GM19023 (cell line): ENCODE measurements at regions not wholly inside any gene's neighbourhood (a gene's known extent, or its start where the extent isn't known, plus 50 kb on each side); places are given as distances from the start of the nearest gene placed in this dataset.
"Not testable (repeated sequence)": the region's sequence is repeated elsewhere in the genome, so short reads cannot be mapped to it uniquely, and the experiment has no call there.

ENCODE experiments used
- ATAC-seq: cut with Tn5 transposase; IDR thresholded peaks from one replicate; pipeline ENCODE4 v1.9.1; 2021; ENCODE audit warnings: mild to moderate bottlenecking, moderate library complexity; ENCODE audit not compliant: unreplicated experiment

DNA sequence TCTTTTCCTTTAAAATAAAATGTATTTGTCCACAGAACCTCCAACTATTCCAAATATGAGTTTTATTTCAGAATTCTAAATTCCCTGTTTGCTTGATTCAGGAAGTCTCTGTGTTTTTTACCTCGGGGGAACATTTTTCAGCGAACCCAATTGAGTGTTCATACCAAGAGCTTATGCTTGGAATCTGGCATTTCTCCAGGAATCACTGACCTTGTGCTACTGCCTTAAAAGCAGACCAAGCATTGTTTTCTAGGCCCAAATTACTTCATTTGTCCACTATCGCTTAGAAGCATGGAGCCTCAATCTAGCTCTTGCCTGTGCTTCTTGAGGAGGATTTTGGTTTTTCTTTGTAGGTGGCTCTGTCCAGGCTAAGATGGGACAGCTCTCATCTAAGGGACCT is 59.4 kb downstream of the EBLN1 start:
- ATAC-seq, result no peak

DNA sequence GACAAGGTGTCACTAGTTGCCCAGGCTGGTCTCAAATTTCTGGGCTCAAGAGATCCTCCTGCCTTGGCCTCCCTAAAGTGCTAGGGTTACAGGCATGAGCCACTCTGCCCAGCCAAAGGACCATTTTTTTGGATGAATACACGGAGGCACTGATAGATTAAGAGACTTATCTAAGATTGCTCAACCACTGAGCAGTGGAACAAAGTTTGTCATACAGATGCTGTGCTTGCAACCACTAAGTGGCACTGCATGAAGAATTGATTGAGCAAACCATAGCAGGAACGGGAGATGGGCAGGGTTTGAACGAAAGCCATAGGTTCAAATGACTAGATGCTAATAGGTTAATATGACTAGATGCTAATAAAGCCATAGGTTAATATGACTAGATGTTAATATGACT is 61.1 kb downstream of the EBLN1 start:
- ATAC-seq, result no peak

DNA sequence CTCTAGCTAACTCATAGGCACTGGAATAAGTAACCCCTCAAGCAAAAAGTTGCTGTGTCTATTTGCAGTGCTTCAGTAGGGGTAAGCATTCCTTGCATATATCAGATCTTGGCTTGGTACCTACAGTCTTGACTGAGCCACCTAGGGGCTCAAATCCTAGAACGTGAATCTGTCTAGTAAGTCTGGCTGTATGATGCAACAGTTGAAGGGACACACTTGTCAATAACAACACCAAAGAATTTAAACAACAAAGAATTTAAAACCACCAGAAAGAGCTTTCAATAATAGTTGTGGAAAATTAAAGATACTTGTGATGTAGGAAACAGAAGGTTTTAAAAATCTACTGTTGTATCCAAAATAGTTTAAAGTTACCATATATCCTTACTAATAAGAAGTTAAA is 65.4 kb downstream of the EBLN1 start:
- ATAC-seq, result no peak

DNA sequence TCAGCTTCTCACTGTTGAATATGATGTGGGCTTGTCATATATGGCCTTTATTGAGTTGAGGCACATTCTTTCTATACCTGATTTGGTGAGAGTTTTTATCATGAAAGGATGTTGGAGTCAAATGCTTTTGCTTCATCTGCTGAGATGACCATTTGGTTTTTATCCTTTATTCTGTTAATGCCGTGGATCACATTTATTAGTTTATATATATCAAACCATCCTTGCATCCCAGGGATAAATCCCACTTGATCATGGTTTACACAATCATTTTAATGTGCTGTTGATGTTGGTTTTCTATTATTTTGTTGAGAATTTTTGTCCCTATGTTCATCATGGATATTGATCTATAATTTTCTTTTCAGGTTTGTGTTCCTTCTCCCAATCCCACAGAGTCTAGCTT is 67.0 kb downstream of the EBLN1 start:
- ATAC-seq, result no peak

GRCh38 chr10:22148961-22149360 is 68.9 kb downstream of the EBLN1 start:
- ATAC-seq, result no peak

- ATAC-seq, result not testable (repeated sequence)
These were observed 71.9 kb downstream of the EBLN1 start for GRCh38 chr10:22145873-22146272.

DNA sequence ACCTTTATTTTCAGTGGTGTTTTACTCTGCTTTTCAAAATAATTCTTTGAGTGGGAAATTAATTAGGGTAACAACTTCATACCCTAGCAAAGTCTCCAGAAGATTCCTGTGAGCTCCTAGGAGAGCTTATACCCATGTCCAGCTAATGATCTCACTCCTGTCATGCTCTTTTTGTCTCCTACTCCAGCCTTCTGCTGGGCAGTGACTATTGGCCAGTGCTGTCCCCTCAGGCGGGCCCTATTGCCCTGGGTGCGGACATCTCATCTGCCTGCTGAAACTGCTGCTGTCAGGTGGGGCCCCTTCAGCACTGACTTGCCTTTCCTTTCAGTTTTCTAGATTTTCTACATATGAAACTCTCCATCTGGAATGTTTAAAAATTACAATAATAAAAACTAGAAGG is 80.3 kb downstream of the EBLN1 start:
- ATAC-seq, result no peak

DNA sequence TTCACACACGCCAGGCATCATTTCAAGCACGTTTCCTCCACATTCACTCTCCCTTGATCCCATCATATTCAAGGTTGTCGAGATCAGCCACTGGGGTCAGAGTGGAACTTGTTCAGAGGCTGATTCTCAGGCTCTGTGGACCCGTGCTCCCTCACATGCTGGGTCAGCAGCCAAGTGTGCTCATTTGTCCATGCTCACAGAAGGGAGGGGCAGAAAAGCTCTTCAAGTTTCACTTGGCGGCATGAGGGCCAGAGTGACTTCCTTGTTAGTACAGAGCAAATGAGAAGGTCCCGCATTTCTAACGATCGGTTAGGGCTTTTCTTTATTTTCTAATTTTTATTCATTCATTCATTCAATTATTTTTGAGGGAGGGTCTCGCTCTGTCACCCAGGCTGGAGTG is 82.2 kb downstream of the EBLN1 start:
- ATAC-seq, result no peak

- ATAC-seq, result peak; percentile 69
These were observed 83.8 kb downstream of the EBLN1 start for GRCh38 chr10:22133749-22134624.

- not testable (repeated sequence) for ATAC-seq
These were observed 87.0 kb downstream of the EBLN1 start for GRCh38 chr10:22130824-22131223.

DNA sequence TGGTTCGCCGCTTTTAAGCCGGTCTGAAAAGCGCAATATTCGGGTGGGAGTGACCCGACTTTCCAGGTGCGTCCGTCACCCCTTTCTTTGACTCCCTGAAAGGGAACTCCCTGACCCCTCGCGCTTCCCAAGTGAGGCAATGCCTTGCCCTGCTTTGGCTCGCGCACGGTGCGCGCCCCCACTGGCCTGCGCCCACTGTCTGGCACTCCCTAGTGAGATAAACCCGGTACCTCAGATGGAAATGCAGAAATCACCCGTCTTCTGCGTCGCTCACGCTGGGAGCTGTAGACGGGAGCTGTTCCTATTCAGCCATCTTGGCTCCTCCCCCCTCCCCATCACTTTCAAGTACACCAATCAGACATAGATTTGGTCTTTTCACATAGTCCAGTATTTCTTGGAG is 88.2 kb downstream of the EBLN1 start:
- ATAC-seq, result not testable (repeated sequence)

DNA sequence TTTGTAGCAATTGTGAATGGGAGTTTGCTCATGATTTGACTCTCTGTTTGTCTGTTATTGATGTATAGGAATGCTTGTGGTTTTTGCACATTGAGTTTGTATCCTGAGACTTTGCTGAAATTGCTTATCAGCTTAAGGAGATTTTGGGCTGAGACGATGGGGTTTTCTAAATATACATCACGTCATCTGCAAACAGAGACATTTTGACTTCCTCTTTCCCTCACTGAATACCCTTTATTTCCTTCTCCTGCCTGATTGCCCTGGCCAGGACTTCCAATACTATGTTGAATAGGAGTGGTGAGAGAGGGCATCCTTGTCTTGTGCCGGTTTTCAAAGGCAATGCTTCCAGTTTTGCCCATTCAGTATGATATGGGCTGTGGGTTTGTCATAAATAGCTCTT is 96.6 kb downstream of the EBLN1 start:
- not testable (repeated sequence) for ATAC-seq

DNA sequence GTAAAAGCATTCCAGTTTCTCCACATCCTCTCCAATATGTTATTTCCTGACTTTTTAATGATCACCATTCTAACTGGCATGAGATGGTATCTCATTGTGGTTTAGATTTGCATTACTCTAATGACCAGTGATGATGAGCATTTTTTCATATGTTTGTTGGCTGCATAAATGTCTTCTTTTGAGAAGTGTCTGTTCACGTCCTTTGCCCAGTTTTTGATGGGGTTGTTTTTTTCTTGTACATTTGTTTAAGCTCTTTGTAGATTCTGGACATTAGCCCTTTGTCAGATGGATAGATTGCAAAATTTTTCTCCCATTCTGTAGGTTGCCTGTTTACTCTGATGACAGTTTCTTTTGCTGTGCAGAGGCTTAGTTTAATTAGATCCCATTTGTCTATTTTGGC is 97.7 kb downstream of the EBLN1 start:
- not testable (repeated sequence) for ATAC-seq

DNA sequence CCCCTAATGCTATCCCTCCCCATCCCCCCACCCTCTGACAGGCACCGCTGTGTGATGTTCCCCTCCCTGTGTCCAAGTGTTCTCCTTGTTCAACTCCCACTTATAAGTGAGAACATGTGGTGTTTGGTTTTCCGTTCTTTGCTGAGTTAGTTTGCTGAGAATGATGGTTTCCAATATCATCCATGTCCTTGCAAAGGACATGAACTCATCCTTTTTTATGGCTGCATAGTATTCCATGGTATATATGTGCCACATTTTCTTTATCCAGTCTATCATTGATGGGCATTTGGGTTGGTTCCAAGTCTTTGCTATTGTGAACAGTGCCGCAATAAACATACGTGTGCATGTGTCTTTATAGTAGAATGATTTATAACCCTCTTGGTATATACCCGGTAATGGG is 98.2 kb downstream of the EBLN1 start:
- not testable (repeated sequence) for ATAC-seq

GRCh38 chr10:22111705-22112104 is 106.1 kb downstream of the EBLN1 start:
- ATAC-seq, result no peak

DNA sequence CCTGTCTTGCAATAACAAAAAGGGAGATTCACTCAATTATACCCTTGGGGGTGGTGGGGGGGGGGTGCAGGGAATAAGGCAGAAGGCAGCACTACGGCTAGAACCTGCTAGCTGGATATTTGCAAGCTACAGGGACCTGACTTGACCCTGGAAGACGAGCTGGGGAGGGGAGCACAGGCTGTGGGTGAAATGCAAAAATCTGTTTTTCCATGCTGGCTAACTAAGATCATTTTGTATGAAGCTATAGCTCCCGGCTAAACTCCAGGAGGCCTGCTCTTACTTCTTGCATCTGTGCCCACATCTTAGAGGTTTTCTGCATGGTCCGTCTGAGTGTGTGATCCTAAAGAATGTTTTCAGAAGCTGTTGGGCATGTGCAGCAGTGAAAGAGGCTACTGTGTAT is 106.6 kb downstream of the EBLN1 start:
- no peak for ATAC-seq

DNA sequence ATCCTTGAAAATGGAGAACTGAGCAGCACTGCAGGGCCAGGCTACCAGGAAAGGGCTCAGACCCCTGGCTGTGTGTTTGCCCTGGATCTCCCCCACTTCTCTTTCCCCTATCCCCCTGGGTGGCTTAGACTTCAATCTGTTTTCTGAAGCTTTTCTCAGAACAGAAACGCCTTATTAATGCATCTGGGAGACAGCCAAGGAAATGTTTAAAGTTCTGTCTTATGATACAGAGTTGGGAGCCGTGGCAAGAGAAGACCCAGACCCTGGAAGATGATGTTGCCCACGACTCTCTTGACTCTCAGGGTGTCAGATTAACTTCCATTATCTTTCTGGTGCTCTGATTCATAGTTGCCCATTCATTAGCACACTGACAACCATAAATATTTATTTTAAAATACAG is 107.1 kb downstream of the EBLN1 start:
- no peak for ATAC-seq

GRCh38 chr10:22105270-22105669 is 101.7 kb upstream of the DNAJC1 start:
- ATAC-seq, result no peak

DNA sequence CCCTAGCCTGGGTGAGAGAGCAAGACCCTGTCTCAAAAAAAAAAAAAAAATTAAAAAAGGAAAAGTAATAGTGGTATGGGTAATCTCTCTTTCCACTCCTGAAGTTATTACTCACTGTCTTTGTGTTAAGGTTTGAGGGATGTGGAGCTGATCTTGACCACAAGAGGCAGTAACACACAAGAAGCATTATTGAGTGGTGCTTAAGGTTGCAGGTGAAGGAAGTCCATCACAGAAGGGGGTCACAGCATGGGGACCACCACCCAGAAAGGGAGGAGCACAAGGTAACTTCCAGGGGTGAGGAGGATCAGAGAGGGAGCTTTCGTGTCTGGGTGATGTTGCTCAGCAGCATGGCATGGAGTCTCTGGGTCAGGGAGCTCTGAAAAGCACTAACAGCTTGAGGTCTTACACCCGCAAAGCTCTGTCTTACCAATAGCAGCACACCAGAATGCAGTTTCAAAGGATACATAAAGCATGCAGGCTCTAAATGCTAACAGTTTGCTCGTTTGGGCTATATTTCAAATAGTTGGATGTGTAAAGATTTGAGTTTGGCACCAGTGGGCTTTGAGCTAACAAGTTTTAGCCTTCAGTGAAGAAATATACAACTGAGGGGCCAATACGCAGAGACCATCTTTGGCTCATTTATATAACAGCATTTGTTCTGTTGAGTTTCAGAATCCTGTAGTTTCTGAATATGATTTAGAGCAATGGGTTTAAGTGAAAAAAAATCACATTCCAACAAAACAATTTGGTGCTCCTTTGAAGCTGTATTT is 100.4 kb upstream of the DNAJC1 start:
- ATAC-seq, result no peak

DNA sequence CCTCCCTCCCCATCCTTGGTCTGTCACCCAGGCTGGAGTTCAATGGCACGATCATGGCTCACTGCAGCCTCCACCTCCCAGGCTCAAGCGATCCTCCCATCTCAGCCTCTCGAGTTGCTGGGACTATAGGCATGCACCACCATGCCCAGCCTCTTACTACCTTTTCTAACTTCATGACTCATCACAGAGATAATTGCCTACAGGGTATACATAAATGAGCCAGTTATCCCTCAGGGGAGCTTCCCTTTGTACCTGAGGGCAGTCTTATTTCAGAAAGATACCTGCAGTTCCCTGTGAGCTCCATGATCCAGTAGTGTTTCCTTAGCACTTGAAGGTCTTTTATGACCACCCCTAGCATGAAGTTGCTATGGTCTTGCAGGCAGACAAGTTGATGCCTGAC is 94.2 kb upstream of the DNAJC1 start:
- no peak for ATAC-seq

- ATAC-seq, result not testable (repeated sequence)
These were observed 87.7 kb upstream of the DNAJC1 start for GRCh38 chr10:22091260-22091659.

DNA sequence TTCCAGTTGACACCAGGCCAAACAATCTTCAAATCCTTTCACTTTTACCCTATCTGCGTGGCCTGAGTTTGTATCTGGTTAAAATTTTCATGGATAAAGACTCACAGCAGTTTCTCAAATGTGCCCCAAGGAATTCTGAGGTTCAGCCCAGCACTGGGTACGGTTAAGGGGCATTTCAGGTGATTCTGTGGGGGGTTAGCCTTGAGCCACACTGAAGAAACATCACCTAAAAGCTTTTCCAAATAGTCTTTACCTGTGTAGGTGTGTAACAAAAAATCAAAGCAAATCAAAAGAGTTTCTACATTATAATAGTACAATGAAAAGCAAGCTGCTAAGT is 83.8 kb upstream of the DNAJC1 start:
- no peak for ATAC-seq
